ENCODE measurements at regions not wholly inside any gene's neighbourhood (a gene's known extent, or its start where the extent isn't known, plus 50 kb on each side); places are given as distances from the start of the nearest gene placed in this dataset.

GRCh38 chr11:26228778-26229177 is 103.2 kb upstream of the ANO3 start:
- no peak for DNase-seq (ENCODE audit: low spot score)
- in situ Hi-C loops (cut with HindIII; ENCODE audit: low sequenced_read_pairs): no loop called here

- DNase-seq (ENCODE audit: low spot score): no peak
- in situ Hi-C loops (cut with HindIII; ENCODE audit: low sequenced_read_pairs): no loop called here
Measured at GRCh38 chr11:26229257-26229656, 102.7 kb upstream of the ANO3 start.

- no peak for DNase-seq (ENCODE audit: low spot score)
- in situ Hi-C loops (cut with HindIII; ENCODE audit: low sequenced_read_pairs): no loop called here
Measured at GRCh38 chr11:26229981-26230380, 101.9 kb upstream of the ANO3 start.

- DNase-seq (ENCODE audit: low spot score): no peak
- in situ Hi-C loops (cut with HindIII; ENCODE audit: low sequenced_read_pairs): no loop called here
Measured at GRCh38 chr11:26231252-26231661, 100.7 kb upstream of the ANO3 start.

- in situ Hi-C loops (cut with HindIII; ENCODE audit: low sequenced_read_pairs): no loop called here
- no peak for DNase-seq (ENCODE audit: low spot score)
Measured at GRCh38 chr11:26234451-26234850, 97.5 kb upstream of the ANO3 start.

GRCh38 chr11:26243426-26243825 is 88.5 kb upstream of the ANO3 start:
- in situ Hi-C loops (cut with HindIII; ENCODE audit: low sequenced_read_pairs): no loop called here
- no peak for DNase-seq (ENCODE audit: low spot score)

- DNase-seq (ENCODE audit: low spot score): no peak
- in situ Hi-C loops (cut with HindIII; ENCODE audit: low sequenced_read_pairs): no loop called here
Measured at GRCh38 chr11:26244207-26244606, 87.7 kb upstream of the ANO3 start.

GRCh38 chr11:26245046-26245445 is 86.9 kb upstream of the ANO3 start:
- DNase-seq (ENCODE audit: low spot score): no peak
- in situ Hi-C loops (cut with HindIII; ENCODE audit: low sequenced_read_pairs): no loop called here

- in situ Hi-C loops (cut with HindIII; ENCODE audit: low sequenced_read_pairs): no loop called here
- DNase-seq (ENCODE audit: low spot score): peak; percentile 66
Measured at GRCh38 chr11:26247340-26247739, 84.6 kb upstream of the ANO3 start.

GRCh38 chr11:26248661-26249060 is 83.3 kb upstream of the ANO3 start:
- DNase-seq (ENCODE audit: low spot score): peak; percentile 86
- in situ Hi-C loops (cut with HindIII; ENCODE audit: low sequenced_read_pairs): no loop called here

- in situ Hi-C loops (cut with HindIII; ENCODE audit: low sequenced_read_pairs): no loop called here
- DNase-seq (ENCODE audit: low spot score): no peak
Measured at GRCh38 chr11:26254378-26254777, 77.6 kb upstream of the ANO3 start.

GRCh38 chr11:26263769-26264168 is 68.2 kb upstream of the ANO3 start:
- DNase-seq (ENCODE audit: low spot score): no peak
- in situ Hi-C loops (cut with HindIII; ENCODE audit: low sequenced_read_pairs): no loop called here

GRCh38 chr11:26264266-26264665 is 67.7 kb upstream of the ANO3 start:
- no peak for DNase-seq (ENCODE audit: low spot score)
- in situ Hi-C loops (cut with HindIII; ENCODE audit: low sequenced_read_pairs): no loop called here

GRCh38 chr11:26268980-26269660 is 62.8 kb upstream of the ANO3 start:
- no peak for DNase-seq (ENCODE audit: low spot score)
- in situ Hi-C loops (cut with HindIII; ENCODE audit: low sequenced_read_pairs): no loop called here

GRCh38 chr11:26271666-26272065 is 60.3 kb upstream of the ANO3 start:
- no peak for DNase-seq (ENCODE audit: low spot score)
- in situ Hi-C loops (cut with HindIII; ENCODE audit: low sequenced_read_pairs): no loop called here

- DNase-seq (ENCODE audit: low spot score): peak; percentile 68
- in situ Hi-C loops (cut with HindIII; ENCODE audit: low sequenced_read_pairs): no loop called here
Measured at GRCh38 chr11:26276798-26277424, 55.0 kb upstream of the ANO3 start.

- no peak for DNase-seq (ENCODE audit: low spot score)
- in situ Hi-C loops (cut with HindIII; ENCODE audit: low sequenced_read_pairs): no loop called here
Measured at GRCh38 chr11:26278354-26278753, 53.6 kb upstream of the ANO3 start.
